HG02840 (cell line): ENCODE measurements at regions not wholly inside any gene's neighbourhood (a gene's known extent, or its start where the extent isn't known, plus 50 kb on each side); places are given as distances from the start of the nearest gene placed in this dataset.
"Not testable (repeated sequence)": the region's sequence is repeated elsewhere in the genome, so short reads cannot be mapped to it uniquely, and the experiment has no call there.

Experiments used
- ATAC-seq: cut with Tn5 transposase; IDR thresholded peaks from one replicate; pipeline ENCODE4 v1.9.1; 2021; ENCODE audit warnings: mild to moderate bottlenecking, moderate library complexity, moderate number of reproducible peaks; ENCODE audit not compliant: unreplicated experiment, low FRiP score

GRCh38 chr18:39168723-39169122 is 1603.1 kb upstream of the CELF4 start:
- no peak for ATAC-seq

- no peak for ATAC-seq
Measured at GRCh38 chr18:39167990-39168389, 1602.4 kb upstream of the CELF4 start.

GRCh38 chr18:39166776-39167175 is 1601.2 kb upstream of the CELF4 start:
- no peak for ATAC-seq

DNA sequence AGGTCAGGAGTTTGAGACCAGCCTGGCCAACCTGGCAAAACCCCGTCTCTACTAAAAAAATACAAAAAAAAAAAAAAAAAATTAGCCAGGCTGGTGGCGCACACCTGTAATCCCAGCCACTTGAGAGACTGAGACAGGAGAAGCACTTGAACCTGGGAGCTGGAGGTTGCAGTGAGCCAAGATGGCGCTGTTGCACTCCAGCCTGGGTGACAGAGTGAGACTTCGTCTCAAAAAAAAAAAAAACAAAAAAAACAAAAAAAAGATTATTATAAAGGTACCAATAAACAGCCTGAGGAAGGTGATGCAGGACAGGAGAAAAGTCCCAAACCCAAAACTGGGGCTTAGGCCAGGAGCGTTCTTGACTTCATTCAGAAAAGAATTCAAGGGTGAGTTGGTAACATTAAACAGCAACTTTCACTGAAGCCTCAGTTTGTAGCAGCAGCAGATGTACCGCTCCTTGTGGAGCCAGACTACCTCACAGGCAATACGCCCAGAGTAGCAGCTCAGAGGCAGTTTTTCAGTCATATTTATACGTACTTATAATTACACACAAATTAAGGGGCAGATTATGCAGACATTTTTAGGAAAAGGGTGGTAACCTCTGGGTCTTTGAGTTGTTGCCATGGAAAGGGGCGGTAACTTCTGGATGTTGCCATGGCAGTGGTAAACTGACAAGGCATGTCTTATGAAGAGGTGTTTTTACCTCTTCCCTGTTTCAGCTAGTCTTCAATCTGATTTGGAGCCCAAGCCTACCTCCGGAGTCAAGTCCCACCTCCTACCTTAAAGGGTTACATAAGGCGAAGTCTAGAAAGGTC is 1596.6 kb upstream of the CELF4 start:
- no peak for ATAC-seq

DNA sequence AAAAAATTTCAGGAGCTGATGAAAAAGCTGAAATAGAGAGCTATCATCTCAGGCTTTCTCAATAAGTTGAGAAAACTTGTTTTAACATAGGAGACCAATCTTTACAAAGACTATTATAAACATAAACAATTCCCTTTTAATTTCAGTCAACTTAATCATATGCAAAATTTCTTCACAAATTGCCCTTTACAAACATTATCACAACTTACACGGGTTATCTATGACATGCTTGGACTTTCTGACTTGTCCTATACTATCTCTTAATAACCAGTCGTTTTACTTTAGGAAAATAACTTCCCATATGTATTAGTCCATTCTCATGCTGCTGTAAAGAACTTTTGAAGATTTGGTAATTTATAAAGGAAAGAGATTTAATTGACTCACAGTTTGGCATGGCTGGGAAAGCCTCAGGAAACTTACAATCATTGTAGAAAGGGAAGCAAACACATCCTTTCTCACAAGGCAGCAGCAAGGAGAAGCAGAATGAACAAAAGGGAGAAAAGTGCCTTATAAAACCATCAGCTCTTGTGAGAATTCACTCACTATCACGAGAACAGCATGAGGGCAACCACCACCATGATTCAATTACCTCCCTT is 1583.7 kb upstream of the CELF4 start:
- ATAC-seq, result no peak

GRCh38 chr18:39134255-39134654 is 1568.7 kb upstream of the CELF4 start:
- no peak for ATAC-seq

DNA sequence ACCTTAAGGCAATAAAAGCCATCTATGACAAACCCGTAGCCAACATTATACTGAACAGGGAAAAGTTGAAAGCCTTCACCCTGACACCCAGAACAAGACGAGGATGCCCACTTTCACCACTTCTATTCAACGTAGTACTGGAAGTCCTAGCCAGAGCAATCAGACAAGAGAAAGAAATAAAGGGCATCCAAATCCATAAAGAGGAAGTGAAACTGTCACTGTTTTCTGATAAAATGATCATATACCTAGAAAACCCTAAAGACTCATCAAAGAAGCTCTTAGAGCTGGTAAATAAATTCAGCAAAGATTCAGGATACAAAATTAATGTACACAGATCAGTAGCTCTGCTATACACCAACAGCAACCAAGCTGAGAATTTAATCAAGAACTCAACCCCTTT is 1561.9 kb upstream of the CELF4 start:
- ATAC-seq, result not testable (repeated sequence)

- ATAC-seq, result no peak
Measured at GRCh38 chr18:39113790-39114189, 1548.2 kb upstream of the CELF4 start.

DNA sequence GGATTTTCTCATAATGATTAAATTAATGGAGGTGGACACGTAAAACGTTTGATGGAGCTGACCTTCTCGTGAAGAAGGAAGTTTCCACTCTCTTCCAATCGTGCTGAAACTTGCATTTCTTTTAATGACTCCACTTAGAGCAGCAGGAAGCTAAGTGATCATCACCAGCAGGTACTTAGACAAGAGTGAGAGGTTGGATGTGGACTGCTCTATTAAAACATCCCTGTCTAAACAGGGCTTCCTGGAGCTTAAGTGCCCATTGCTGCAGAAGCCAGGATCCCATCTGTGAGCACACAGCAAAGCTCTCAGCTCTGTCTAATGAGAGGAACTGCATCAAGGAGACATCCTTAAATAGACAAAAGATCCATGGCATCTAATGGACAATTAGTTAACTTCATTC is 1539.5 kb upstream of the CELF4 start:
- ATAC-seq, result no peak

- ATAC-seq, result no peak
Measured at GRCh38 chr18:39072970-39073369, 1507.4 kb upstream of the CELF4 start.

DNA sequence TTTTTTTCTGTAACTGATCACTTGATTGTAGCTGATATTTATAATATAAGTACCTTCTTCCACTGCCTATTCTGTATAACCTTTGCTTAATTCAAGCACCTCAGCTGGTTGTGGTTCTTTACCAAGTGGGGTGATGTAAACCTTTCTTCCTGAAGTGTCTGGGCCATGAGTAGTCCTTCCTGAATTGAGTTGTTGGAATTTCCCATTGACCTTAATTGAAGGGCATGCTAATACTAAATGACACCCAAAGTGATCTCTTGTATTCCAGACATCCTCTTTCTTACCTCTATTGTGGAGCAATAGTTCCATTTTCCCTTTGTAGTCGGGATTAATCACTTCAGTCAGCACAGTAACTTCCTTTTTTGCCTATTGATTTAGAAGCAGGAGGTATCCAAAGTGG is 1496.8 kb upstream of the CELF4 start:
- ATAC-seq, result no peak

- ATAC-seq, result no peak
Measured at GRCh38 chr18:39058386-39059000, 1492.9 kb upstream of the CELF4 start.

GRCh38 chr18:39057423-39058064 is 1491.9 kb upstream of the CELF4 start:
- no peak for ATAC-seq

DNA sequence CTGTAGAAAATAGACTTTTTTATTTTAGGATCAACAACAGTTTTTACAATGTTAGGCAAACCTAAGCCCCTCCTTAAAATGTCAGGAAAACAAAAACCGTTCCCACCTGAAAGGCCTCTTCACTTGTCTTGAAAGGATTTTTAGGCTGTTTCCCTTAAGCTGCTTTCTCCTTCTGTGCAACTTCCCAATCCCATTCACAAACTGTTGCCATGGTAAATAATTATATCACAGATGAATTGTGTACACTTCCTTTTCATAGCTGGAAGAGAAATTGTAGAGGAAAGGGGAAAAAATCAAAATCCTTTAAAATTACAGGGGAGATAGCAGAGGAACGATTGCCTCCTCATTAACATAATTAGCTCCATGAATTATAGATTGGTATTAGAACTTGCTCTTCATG is 1488.0 kb upstream of the CELF4 start:
- ATAC-seq, result no peak

- no peak for ATAC-seq
Measured at GRCh38 chr18:39051013-39051412, 1485.4 kb upstream of the CELF4 start.

GRCh38 chr18:39039813-39040212 is 1474.2 kb upstream of the CELF4 start:
- no peak for ATAC-seq

GRCh38 chr18:39037925-39038324 is 1472.3 kb upstream of the CELF4 start:
- no peak for ATAC-seq

DNA sequence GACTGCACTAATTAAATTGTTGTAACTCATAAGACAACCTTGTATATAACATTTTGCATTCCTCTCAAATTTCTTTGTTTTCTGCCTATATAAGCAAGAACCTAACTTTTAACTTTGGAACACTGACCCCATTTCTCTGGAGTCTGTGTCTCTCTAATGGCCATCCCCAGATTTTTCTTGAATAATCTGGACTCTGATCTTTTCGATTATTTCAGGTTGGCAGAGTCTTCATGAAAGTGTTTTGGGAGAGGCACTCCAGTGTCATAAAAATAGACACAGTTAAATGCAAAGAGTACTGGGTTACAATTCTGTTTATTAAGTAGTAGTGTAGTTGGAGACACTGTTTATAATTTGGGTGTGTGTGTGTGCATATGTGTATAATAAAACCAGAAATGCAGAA is 1467.7 kb upstream of the CELF4 start:
- ATAC-seq, result no peak

DNA sequence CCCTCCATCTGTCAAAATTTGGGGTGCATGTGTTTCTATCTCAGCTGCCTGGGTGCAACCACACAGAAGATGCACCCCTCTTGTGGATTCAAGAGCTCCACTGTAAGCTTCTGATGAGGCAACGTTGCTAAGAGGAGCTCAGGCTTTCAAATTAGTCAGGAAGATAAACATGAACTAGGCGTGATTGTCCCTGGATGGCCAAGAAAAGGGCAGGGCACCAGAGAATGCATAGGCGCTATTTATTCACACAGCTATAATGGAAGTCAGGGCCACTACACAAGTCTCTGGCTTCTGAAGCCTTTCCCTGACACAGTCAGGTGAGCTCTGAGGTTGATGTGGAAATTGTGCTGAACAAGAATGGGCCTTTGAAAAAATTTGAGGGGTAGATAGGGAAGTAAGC is 1466.0 kb upstream of the CELF4 start:
- no peak for ATAC-seq

GRCh38 chr18:39030124-39030655 is 1464.6 kb upstream of the CELF4 start:
- no peak for ATAC-seq

DNA sequence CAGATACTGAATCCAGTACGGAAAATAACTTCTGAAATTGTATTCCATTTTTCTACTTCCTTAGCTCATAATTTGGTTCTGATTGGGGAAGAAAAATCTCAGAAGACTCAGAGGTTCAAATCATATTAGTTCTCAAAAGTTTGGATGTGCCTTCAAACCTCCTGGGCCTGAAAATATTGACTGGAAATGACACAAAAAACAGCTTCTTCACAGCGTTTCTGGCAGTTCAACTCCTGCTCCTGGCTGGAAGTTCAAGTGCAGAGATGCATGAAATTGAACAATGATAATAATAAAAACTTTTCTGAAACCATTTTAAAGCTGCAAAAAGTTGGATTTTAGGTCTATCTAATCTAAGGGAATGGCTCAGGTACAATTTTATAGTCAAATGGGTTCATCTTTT is 1459.9 kb upstream of the CELF4 start:
- no peak for ATAC-seq
